GM23338 (cell line): ENCODE measurements at regions not wholly inside any gene's neighbourhood (a gene's known extent, or its start where the extent isn't known, plus 50 kb on each side); places are given as distances from the start of the nearest gene placed in this dataset.

Source experiments
- ATAC-seq: fragments of 200-7000 bp; cut with Tn5 transposase; 3 replicates; pipeline ENCODE4 v1.9.1; 2020
- DNase-seq: peaks from one replicate; pipeline ENCODE4 v3.0.0-alpha.2; 2015; ENCODE audit warnings: low spot score
- H2AFZ ChIP-seq: fragments of 200-600 bp; sonication (generic); 2 replicates; pipeline ENCODE4 v1.8.0; 2016; ENCODE audit warnings: antibody characterized with exemption, mild to moderate bottlenecking, moderate library complexity
- H3F3A ChIP-seq: fragments of 200-600 bp; sonication (generic); replicated peaks from 2 replicates; pipeline ENCODE4 v1.8.0; 2017; ENCODE audit warnings: antibody characterized with exemption, mixed run types, low read depth
- H3K27ac ChIP-seq: fragments of 200-600 bp; sonication (generic); 2 replicates; pipeline ENCODE4 v1.6.1; 2016; ENCODE audit warnings: low read depth
- H3K27me3 ChIP-seq: fragments of 200-600 bp; sonication (generic); 2 replicates; pipeline ENCODE4 v1.8.0; 2016; ENCODE audit warnings: mild to moderate bottlenecking, mixed run types, moderate library complexity; ENCODE audit not compliant: insufficient read depth
- H3K36me3 ChIP-seq: fragments of 200-600 bp; sonication (generic); 2 replicates; pipeline ENCODE4 v1.8.0; 2016; ENCODE audit warnings: mild to moderate bottlenecking; ENCODE audit not compliant: insufficient read depth
- H3K4me1 ChIP-seq: fragments of 200-600 bp; sonication (generic); 2 replicates; pipeline ENCODE4 v1.8.0; 2016; ENCODE audit warnings: mild to moderate bottlenecking, moderate library complexity; ENCODE audit not compliant: insufficient read depth
- H3K4me2 ChIP-seq: fragments of 200-600 bp; sonication (generic); 2 replicates; pipeline ENCODE4 v1.7.1; 2017; ENCODE audit warnings: mixed run types
- H3K4me3 ChIP-seq: fragments of 200-600 bp; sonication (generic); 2 replicates; pipeline ENCODE4 v1.6.1; 2016; ENCODE audit warnings: mixed run types
- H3K79me2 ChIP-seq: fragments of 200-600 bp; sonication (generic); replicated peaks from 2 replicates; pipeline ENCODE4 v1.8.0; 2017; ENCODE audit warnings: mild to moderate bottlenecking; ENCODE audit not compliant: insufficient read depth
- H3K9me2 ChIP-seq: fragments of 200-600 bp; sonication (generic); 2 replicates; pipeline ENCODE4 v1.8.0; 2017; ENCODE audit not compliant: insufficient read depth
- H4K20me1 ChIP-seq: fragments of 200-600 bp; sonication (generic); replicated peaks from 2 replicates; pipeline ENCODE4 v1.8.0; 2017; ENCODE audit warnings: mild to moderate bottlenecking; ENCODE audit not compliant: insufficient read depth
- H3K27ac Mint-ChIP-seq: 2 replicates; pipeline ENCODE4 v1.8.0; 2020; ENCODE audit warnings: inconsistent platforms, mild to moderate bottlenecking, moderate library complexity, mixed read lengths
- H3K27me3 Mint-ChIP-seq: 3 replicates; pipeline ENCODE4 v1.8.0; 2022; ENCODE audit warnings: low read depth, mild to moderate bottlenecking, moderate library complexity, mixed read lengths, inconsistent platforms; ENCODE audit not compliant: insufficient read depth, poor library complexity
- H3K36me3 Mint-ChIP-seq: 3 replicates; pipeline ENCODE4 v1.8.0; 2021; ENCODE audit warnings: low read depth, mild to moderate bottlenecking, inconsistent platforms, moderate library complexity, mixed read lengths
- H3K4me1 Mint-ChIP-seq: 3 replicates; pipeline ENCODE4 v1.8.0; 2020; ENCODE audit warnings: mild to moderate bottlenecking, inconsistent platforms, mixed read lengths
- H3K4me3 Mint-ChIP-seq: 3 replicates; pipeline ENCODE4 v1.8.0; 2021; ENCODE audit warnings: moderate library complexity, mild to moderate bottlenecking, inconsistent platforms, mixed read lengths
- H3K9me3 Mint-ChIP-seq: 3 replicates; pipeline ENCODE4 v1.8.0; 2020; ENCODE audit warnings: moderate library complexity, mild to moderate bottlenecking, inconsistent platforms, mixed read lengths
- CTCF ChIP-seq, 2 experiments: fragments of 200-600 bp in 1 of 2; sonication (generic) in 1 of 2; conservative IDR thresholded peaks; 2 replicates each; pipeline versions ENCODE4 v1.5.1 to v1.6.1; 2016 to 2017; ENCODE audit warnings: antibody characterized with exemption in 2 of 2, low read depth in 2 of 2, mild to moderate bottlenecking in 2 of 2, moderate library complexity in 1 of 2
- ETS1 ChIP-seq: IDR thresholded peaks from 2 replicates; pipeline ENCODE4 v1.6.1; 2016; ENCODE audit warnings: antibody characterized with exemption
- EZH2phosphoT487 ChIP-seq: fragments of 200-600 bp; sonication (generic); IDR thresholded peaks from one replicate; pipeline ENCODE4 v1.8.1; 2018; ENCODE audit warnings: antibody characterized with exemption; ENCODE audit not compliant: unreplicated experiment
- JUNB ChIP-seq: IDR thresholded peaks from one replicate; pipeline ENCODE4 v1.6.1; 2016; ENCODE audit warnings: antibody characterized with exemption; ENCODE audit not compliant: unreplicated experiment

- no peak for TF ChIP-seq JUNB
- no peak for TF ChIP-seq ETS1
- TF ChIP-seq EZH2phosphoT487, result no peak
- no peak for TF ChIP-seq CTCF (conservative IDR thresholded peaks at IDR 0.05; ENCODE audit: low read depth in 2 of 2)
- peak; percentile 1 for DNase-seq
- H3K79me2 ChIP-seq, result no peaks in the 10 kb centered on the region
- Mint-ChIP-seq H3K36me3 (no peaks in the 10 kb centered on the region), H3K4me3 (no peak overlapping the region), H3K9me3 (0 out of 3 replicates have a peak, but pooled peaks cover 2% of the 10 kb centered on the region), H3K27me3 (no peaks in the 10 kb centered on the region), H3K4me1 (peaks cover 12% of the 10 kb centered on the region; the same call in 2 of the 3 replicates), H3K27ac (no peak overlapping the region)
- H3K36me3 ChIP-seq, result no peaks in the 10 kb centered on the region
- no peak overlapping the region for H2AFZ ChIP-seq
- H3K27me3 ChIP-seq, result no peaks in the 10 kb centered on the region
- no peaks in the 10 kb centered on the region for H4K20me1 ChIP-seq
- ATAC-seq, result peak; percentile 40; the same call in 2 of the 3 replicates
- H3K4me2 ChIP-seq, result no peak overlapping the region
- H3K4me3 ChIP-seq, result no peak overlapping the region
- no peaks in the 10 kb centered on the region for H3K9me2 ChIP-seq
- H3F3A ChIP-seq, result no peaks in the 10 kb centered on the region
- no peak overlapping the region for H3K27ac ChIP-seq
- peaks cover 17% of the 10 kb centered on the region; the same call in 1 of the 2 replicates for H3K4me1 ChIP-seq
Measured at GRCh38 chrX:34053931-34054330, 78.2 kb downstream of the FAM47A start.
